Fibroblast of skin of back (primary cell): ENCODE measurements at regions not wholly inside any gene's neighbourhood (a gene's known extent, or its start where the extent isn't known, plus 50 kb on each side); places are given as distances from the start of the nearest gene placed in this dataset.
"Not testable (repeated sequence)": the region's sequence is repeated elsewhere in the genome, so short reads cannot be mapped to it uniquely, and the experiment has no call there.

Source experiments
- DNase-seq: peaks from one replicate; pipeline ENCODE4 v3.0.0-alpha.2; 2013

GRCh38 chr18:39230086-39230803, 1664.6 kb upstream of the CELF4 start:
- no peak for DNase-seq

DNA sequence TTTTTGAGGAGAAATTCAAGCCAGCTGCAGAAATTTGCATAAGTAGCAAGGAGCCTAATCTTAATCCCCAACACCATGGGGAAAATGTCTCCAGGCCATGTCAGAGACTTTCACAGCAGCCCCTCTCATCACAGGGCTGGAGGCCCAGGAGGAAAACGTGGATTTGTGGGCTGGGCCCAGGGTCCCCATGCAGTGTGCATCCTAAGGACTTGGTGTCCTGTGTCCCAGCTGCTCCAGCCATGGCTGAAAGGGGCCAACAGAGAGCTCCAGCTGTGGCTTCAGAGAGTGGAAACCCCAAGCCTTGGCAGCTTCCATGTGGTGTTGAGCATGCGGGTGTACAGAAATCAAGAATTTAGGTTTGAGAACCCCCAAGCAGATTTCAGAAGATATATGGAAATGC, 1662.2 kb upstream of the CELF4 start:
- DNase-seq = not testable (repeated sequence)

DNA sequence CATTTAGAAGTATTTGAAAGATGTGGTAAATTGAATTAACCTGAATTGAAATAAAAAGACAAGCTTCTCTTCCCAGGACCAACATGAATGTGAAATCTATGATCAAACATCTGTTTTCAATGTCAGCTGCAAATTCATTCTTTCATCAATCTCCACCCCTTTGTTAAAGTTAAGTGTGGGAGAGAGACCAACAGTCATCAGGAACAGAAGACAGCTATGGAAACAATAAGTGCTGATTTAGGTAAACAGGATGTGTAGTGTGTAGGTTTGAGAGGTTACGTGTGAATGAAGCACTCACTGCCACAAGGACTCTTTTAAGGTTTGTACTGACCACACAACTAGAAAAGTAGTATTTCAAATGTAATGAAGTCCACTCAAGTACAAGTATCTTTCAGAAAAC, 1659.8 kb upstream of the CELF4 start:
- DNase-seq = no peak

DNA sequence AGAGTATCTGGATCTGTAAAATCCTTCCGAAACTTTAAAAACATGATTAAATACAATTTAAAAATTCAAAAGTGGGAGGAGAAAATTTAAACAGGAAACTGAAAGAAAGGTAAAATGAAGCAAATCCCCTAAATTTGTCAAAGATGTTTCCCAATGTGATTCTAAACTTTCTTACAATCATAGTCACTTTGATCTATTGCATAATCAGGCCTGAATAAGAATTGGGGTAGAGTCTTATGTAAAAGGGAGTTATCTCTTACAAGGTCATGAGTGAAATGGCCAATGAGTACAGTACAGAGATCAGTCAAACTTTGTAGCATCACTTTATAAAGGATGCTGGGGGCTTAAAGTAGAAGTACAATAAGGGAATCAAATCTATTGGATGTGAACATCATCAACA, 1657.7 kb upstream of the CELF4 start:
- DNase-seq = no peak

DNA sequence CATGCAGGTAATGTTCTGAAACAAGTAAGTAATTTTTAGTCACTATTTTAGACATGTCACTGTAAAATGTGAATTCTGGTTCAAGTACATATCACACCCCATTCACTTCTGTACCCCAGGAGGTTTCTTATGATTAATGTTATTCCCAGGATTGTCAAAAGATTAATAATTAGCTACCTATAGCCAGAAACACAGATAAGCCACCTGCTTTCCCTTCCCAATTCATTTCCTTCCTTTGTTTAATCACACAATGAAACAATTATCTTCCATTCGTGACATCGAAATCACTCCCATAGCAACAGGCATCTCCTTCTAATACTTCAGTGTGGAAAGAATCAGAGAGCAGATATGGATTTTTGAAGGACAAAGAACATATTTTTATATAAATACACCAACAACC, 1650.3 kb upstream of the CELF4 start:
- no peak for DNase-seq

- no peak for DNase-seq
Observed at GRCh38 chr18:39211461-39211860, 1645.9 kb upstream of the CELF4 start.

DNA sequence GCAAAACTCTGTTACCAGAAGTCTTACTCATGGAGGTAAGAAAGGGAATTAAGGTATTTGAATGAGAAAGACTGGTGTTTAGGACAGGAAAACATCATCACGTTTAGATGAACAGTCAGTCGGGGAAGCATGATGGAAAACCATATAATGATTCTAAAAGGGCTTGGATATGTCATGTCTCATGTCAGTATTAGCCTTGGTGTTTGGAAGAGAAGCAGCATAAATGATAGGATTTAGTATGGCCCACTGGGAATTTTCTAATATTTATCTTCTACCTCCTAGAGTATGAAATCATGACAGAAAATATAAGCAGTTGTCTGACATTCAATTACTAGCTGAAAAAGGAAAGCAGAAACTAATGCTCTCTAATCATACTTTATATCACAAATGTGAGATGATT, 1643.6 kb upstream of the CELF4 start:
- no peak for DNase-seq

DNA sequence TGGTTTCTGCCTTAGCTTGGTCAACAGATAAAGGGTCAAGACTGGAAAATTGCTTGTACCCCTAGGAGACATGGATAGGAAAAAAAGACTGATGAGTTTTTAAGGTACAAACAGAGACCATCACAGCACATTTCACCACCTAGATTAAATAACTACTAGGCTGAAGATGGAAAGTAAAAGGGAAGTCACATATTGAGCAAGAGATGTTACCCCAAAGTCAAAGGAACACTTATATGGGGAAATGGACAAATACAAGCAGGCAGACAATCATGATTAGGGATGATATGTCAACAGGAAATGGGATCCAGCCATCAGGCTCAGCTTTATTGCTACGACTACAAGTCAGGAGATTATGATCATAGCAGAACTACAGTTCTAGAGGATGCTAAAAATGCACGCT, 1643.1 kb upstream of the CELF4 start:
- DNase-seq = no peak

DNA sequence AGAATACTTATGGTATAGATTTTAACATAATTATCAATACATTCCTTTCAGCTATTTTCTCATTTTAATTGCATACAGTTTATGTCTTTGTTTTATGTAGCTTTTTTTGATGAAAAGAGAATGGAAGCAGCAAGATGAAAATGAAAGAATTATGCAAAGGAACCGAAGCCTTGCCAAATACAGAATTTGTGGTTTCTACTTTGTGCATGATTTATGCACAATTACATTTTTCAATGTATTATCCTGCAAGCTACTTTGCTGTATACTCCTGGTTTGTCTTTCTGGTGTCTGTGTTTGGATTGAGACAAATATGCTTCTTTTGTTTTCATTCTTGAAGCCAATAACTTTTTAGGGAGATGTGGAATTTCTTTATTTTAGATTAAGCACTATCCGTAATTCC, 1642.6 kb upstream of the CELF4 start:
- no peak for DNase-seq

DNA sequence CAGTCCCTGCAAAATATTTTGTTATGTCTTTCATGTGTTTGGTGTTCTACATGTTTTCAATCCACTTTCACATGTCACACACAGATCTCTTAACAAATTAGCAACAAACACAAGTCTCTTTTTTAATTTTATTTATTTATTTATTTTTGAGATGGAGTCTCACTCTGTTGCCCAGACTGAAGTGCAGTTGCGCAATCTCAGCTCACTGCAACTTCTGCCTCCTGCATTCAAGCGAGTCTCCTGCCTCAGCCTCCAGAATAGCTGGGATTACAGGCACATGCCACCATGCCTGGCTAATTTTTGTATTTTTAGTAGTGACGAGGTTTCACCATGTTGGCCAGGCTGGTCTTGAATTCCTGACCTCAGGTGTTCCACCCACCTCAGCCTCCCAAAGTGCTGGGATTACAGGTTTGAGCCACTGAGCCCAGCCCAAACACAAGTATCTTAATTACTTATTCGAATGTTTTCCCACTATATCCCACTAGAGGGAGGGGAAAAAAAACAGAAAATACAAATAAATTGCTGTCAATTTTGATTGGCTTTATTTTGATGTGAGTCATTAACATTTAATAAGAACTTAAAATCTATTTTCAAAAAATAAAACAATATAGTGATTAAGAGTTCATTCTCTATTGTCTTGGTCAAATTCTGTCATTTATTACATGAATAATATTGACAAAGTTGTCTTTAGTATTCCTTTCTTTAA, 1641.0 kb upstream of the CELF4 start:
- not testable (repeated sequence) for DNase-seq

DNA sequence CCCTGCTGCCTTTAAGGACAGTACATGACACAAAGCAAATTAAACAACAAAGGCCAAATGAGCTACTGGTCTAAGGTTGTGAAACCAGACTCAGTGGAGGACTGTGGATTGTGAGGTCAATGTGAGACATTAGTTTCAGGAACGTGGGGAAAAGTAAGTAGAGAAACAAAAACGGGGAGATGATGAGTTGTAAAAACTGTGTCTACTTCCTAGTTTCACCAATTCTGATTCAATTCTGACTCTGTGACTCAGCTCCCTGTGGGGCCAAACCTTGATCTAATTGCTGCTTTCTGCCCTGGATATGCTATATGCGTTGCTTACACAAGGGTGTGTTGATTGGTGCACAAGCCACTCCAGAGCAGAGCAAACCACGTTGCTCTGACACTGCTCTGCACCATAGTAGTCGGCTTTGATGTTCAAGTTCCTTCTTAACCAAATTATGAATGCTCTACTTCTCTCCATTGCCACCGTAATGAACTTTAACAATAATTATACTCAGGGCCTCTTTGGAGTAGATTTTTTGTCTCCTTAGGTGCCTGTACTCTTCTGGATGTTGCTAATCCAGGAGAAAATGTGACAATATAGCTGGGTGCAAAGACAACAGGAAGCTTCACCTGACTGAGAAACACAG, 1640.1 kb upstream of the CELF4 start:
- DNase-seq = peak; percentile 1

- no peak for DNase-seq
Observed at GRCh38 chr18:39200153-39200552, 1634.6 kb upstream of the CELF4 start.

- DNase-seq = no peak
Observed at GRCh38 chr18:39199231-39199855, 1633.7 kb upstream of the CELF4 start.

DNA sequence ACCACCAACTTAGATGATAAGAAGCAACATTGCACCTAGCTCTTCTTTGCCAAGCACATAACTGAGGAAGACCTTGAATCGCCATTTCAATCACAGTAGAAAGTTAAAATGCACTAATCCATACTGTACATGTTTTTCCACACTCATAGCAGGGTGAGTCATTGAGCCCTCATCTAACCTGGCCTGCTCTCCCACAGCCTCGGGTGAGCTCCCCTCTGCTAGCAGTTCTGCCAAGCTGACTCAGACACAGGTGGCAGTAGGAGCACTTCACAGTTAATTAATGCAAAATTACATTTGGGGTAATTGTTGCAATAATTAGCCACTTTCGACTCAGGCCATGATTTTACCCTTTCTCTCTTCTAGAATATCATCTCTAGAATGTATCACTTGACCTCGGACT, 1632.8 kb upstream of the CELF4 start:
- DNase-seq = no peak

- no peak for DNase-seq
Observed at GRCh38 chr18:39191931-39192330, 1626.3 kb upstream of the CELF4 start.

- no peak for DNase-seq
Observed at GRCh38 chr18:39191058-39191457, 1625.5 kb upstream of the CELF4 start.

GRCh38 chr18:39190508-39190907, 1624.9 kb upstream of the CELF4 start:
- DNase-seq = no peak

- no peak for DNase-seq
Observed at GRCh38 chr18:39188278-39188677, 1622.7 kb upstream of the CELF4 start.

GRCh38 chr18:39186008-39186407, 1620.4 kb upstream of the CELF4 start:
- DNase-seq = no peak

- DNase-seq = no peak
Observed at GRCh38 chr18:39184176-39184575, 1618.6 kb upstream of the CELF4 start.

- DNase-seq = no peak
Observed at GRCh38 chr18:39178166-39178565, 1612.6 kb upstream of the CELF4 start.

DNA sequence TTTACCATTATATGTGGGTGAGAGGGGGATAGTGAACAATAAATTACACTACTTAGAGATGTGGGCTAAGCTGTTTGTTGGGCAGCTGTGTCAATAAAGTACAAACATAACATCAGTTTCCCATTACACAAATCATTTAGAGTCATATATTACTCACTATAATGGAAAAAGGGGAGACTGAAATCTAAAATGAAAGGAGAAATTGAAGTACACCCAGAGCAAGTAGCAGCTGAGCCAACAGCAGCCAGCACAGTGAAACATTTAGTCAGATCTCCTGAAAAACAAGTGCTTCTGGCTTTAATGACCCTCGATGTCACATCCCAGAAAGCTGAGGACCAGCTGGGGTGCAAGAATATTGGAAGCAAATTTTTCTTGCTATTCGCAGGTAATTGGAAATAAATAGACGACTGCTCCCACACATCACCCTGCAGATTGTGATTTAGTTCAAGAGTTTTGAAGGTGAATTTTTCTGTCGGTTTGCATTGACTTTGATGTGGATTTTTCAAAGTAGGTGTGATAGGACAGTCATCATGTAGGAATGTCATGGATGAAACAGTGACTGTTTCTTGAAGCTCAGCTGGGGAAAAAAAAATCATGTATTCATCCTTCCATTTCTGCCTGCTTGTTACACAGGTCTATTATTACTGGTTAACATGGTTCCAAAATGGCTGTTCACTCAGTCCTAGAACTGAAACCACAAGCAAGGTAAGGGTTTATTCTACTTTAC, 1607.3 kb upstream of the CELF4 start:
- no peak for DNase-seq

DNA sequence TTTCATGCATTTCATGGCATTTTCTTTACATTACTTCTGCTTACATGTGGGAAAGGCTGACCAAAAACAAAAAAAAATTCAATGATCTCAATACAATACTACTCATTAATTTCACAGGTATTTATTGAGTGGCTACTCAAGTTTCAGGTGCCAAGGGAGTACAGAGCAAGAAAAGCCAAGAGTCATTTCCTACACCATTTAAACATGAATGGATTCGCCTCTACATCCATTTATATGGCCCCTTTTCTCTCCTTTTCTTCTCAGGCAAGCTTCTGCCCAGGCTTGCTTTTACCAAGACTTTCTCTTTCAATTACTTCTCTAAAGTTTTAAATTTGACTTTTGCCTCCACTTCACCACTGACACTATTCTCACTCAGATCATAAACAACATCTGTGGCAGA, 1603.1 kb upstream of the CELF4 start:
- no peak for DNase-seq
